ENCODE measurements at regions not wholly inside any gene's neighbourhood (a gene's known extent, or its start where the extent isn't known, plus 50 kb on each side); places are given as distances from the start of the nearest gene placed in this dataset.

DNA sequence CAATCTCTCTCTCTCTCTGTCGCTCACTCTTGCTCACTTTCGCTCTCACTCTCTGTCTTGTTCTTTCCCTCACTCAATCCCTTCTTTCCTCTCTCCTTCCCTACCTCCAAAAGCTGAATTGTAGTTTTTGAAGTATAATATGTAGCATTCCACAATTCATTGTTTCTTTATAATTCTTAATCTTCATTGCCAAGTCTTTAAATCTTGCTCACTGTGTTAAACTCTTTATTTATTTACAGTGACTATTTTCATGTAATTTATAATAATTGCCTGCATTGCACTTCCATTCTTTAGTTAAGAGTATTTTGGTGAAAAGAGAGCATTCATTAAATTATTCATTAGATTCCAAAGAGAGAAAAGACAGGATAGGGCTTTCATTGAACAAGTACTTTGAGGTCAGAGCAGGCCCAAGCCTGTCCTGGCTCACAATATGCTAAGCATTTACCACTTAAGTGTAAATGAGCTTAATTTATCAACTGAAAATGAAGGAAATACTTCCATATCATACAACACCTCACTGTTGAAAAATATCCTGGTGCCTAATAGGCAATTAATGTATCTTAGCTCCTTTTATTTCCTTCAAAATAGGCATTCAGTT, 257.4 kb upstream of the SLITRK1 start:
- TF ChIP-seq FOXP2 (optimal IDR thresholded peaks at IDR 0.05; ENCODE audit: borderline replicate concordance, extremely low read depth, extremely low read length, insufficient read depth) (no peak), POLR2AphosphoS5 (IDR thresholded peaks at IDR 0.05; ENCODE audit: low read depth, low read length) (no peak), TAF1 (IDR thresholded peaks at IDR 0.05; ENCODE audit: borderline replicate concordance, insufficient read depth, low read length) (no peak), SIN3A (IDR thresholded peaks at IDR 0.05; ENCODE audit: borderline replicate concordance, insufficient read depth, low read length) (no peak)
- TF ChIP-seq, protein P1, sequence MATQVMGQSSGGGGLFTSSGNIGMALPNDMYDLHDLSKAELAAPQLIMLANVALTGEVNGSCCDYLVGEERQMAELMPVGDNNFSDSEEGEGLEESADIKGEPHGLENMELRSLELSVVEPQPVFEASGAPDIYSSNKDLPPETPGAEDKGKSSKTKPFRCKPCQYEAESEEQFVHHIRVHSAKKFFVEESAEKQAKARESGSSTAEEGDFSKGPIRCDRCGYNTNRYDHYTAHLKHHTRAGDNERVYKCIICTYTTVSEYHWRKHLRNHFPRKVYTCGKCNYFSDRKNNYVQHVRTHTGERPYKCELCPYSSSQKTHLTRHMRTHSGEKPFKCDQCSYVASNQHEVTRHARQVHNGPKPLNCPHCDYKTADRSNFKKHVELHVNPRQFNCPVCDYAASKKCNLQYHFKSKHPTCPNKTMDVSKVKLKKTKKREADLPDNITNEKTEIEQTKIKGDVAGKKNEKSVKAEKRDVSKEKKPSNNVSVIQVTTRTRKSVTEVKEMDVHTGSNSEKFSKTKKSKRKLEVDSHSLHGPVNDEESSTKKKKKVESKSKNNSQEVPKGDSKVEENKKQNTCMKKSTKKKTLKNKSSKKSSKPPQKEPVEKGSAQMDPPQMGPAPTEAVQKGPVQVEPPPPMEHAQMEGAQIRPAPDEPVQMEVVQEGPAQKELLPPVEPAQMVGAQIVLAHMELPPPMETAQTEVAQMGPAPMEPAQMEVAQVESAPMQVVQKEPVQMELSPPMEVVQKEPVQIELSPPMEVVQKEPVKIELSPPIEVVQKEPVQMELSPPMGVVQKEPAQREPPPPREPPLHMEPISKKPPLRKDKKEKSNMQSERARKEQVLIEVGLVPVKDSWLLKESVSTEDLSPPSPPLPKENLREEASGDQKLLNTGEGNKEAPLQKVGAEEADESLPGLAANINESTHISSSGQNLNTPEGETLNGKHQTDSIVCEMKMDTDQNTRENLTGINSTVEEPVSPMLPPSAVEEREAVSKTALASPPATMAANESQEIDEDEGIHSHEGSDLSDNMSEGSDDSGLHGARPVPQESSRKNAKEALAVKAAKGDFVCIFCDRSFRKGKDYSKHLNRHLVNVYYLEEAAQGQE (IDR thresholded peaks at IDR 0.05; ENCODE audit: insufficient read depth in 1 of 2, low read depth in 2 of 2, low read length in 2 of 2): no peak

DNA sequence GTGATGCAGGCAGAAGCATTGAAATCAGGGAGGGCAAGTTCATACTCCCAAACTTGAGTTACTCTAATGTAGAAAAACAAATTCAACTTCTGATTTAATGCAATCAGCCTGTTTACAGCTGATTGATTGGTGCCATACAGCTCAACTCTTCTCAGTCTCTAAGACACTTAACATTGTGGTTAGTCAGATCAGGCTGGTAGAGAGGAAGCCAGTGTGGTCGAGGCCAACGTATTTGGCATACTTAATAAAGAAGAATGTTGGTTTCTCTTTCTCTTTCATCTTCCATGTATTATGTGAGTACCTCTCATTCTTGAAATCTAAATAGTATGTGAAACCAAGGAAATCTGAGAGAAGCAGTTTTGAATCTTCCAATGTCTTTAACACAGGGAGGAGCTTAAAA, 255.0 kb upstream of the SLITRK1 start:
- no peak for TF ChIP-seq TAF1 (IDR thresholded peaks at IDR 0.05; ENCODE audit: borderline replicate concordance, insufficient read depth, low read length)

DNA sequence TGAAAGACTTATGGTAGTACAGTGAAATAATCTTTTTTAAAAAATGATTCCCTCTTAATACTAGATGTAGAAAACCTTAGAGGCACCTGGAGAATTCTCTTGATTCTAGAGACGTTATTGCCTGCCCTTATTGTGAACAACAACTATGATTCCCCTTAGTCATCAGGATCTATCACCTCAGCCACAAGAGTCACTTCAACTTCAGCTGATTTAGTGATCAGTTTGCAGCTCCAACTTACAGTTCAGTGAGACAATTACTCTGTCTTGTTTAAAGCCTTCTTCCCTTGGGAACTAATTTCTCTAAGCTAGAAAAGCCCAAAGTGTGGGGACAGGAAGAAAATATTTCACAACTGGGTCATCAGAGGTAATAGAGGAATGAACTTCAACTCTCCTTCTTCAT, 254.3 kb upstream of the SLITRK1 start:
- TF ChIP-seq FOXP2 (optimal IDR thresholded peaks at IDR 0.05; ENCODE audit: borderline replicate concordance, extremely low read depth, extremely low read length, insufficient read depth): no peak
- TF ChIP-seq, protein P1 (IDR thresholded peaks at IDR 0.05; ENCODE audit: insufficient read depth in 1 of 2, low read depth in 2 of 2, low read length in 2 of 2): no peak
- no peak for TF ChIP-seq TAF1 (IDR thresholded peaks at IDR 0.05; ENCODE audit: borderline replicate concordance, insufficient read depth, low read length)
- no peak for TF ChIP-seq POLR2AphosphoS5 (IDR thresholded peaks at IDR 0.05; ENCODE audit: low read depth, low read length)
- TF ChIP-seq SIN3A (IDR thresholded peaks at IDR 0.05; ENCODE audit: borderline replicate concordance, insufficient read depth, low read length): no peak

DNA sequence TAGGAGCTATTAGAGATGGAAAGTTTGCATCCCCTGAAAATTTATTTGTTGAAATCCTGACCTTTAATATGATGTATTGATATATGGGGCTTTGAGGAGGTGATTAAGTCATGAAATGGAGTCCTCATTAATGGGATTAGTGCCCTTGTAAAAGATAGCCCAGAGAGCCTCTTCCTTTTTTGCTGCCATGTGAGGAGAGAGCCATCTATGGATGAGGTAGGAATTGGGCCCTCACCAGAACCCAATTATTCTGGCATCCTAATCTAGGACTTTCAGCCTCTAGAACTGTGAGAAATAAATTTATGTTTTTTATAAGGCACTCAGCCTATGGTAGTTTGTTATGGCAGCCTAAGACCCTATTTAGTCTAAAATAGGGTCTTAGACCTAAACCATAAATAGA, 250.2 kb upstream of the SLITRK1 start:
- TF ChIP-seq TAF1 (IDR thresholded peaks at IDR 0.05; ENCODE audit: borderline replicate concordance, insufficient read depth, low read length): no peak
- no peak for TF ChIP-seq POLR2AphosphoS5 (IDR thresholded peaks at IDR 0.05; ENCODE audit: low read depth, low read length)
- no peak for TF ChIP-seq SIN3A (IDR thresholded peaks at IDR 0.05; ENCODE audit: borderline replicate concordance, insufficient read depth, low read length)
- TF ChIP-seq, protein P1 (IDR thresholded peaks at IDR 0.05; ENCODE audit: insufficient read depth in 1 of 2, low read depth in 2 of 2, low read length in 2 of 2): no peak
- no peak for TF ChIP-seq FOXP2 (optimal IDR thresholded peaks at IDR 0.05; ENCODE audit: borderline replicate concordance, extremely low read depth, extremely low read length, insufficient read depth)

DNA sequence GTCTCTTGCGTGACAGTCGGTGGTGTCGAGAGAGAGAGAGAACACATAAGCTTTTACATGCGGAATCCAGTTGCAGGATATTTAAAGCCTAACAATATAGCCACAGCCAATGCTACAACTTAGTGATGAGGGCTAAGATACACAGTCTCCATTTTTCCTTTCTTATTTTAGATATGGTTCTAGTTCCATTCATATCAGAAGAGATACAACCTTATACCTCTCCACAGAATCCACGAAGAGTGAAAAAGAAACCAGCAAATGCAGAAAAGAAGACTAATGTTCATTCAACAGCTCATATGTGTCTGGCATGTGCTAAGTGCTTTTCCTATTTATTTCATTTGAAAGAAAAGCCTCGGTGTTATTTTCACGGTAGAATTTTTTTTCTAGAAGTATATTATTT, 249.0 kb upstream of the SLITRK1 start:
- TF ChIP-seq, protein P1 (IDR thresholded peaks at IDR 0.05; ENCODE audit: insufficient read depth in 1 of 2, low read depth in 2 of 2, low read length in 2 of 2): no peak
